BJ (cell line): ENCODE measurements at regions not wholly inside any gene's neighbourhood (a gene's known extent, or its start where the extent isn't known, plus 50 kb on each side); places are given as distances from the start of the nearest gene placed in this dataset.
"Not testable (repeated sequence)": the region's sequence is repeated elsewhere in the genome, so short reads cannot be mapped to it uniquely, and the experiment has no call there.

Experiments
- CTCF ChIA-PET: fragments of 350-600 bp; formaldehyde crosslinking; extraction: SDS; loops from one replicate; lab custom pipeline; 2021; ENCODE audit warnings: antibody characterized with exemption, inconsistent platforms; lab: Yijun Ruan, JAX
- POLR2A ChIA-PET: fragments of 300-600 bp; sonication (Branson Sonifier 250); formaldehyde crosslinking; extraction: SDS; loops from one replicate; lab custom pipeline; 2021; ENCODE audit warnings: antibody characterized with exemption; lab: Charles Lee
- DNase-seq: peaks from one replicate; pipeline ENCODE4 v3.0.0-alpha.2; 2011; ENCODE audit warnings: low read depth
- H3K27me3 ChIP-seq: 2 replicates; pipeline ENCODE4 v1.6.0; 2011; ENCODE audit warnings: low read length; ENCODE audit not compliant: control insufficient read depth, insufficient read depth
- H3K36me3 ChIP-seq: 2 replicates; pipeline ENCODE4 v1.5.1; 2011; ENCODE audit warnings: low read length; ENCODE audit not compliant: control insufficient read depth, insufficient read depth
- H3K4me3 ChIP-seq: 2 replicates; pipeline ENCODE4 v1.5.1; 2011; ENCODE audit warnings: low read depth, mild to moderate bottlenecking, control low read depth, low read length
- TF ChIP-seq, protein P1 (sequence below): IDR thresholded peaks from 2 replicates; pipeline ENCODE4 v1.5.1; 2011; ENCODE audit warnings: low read depth, mild to moderate bottlenecking, control low read depth, inconsistent platforms, low read length, moderate library complexity; ENCODE audit not compliant: insufficient read depth

DNA sequence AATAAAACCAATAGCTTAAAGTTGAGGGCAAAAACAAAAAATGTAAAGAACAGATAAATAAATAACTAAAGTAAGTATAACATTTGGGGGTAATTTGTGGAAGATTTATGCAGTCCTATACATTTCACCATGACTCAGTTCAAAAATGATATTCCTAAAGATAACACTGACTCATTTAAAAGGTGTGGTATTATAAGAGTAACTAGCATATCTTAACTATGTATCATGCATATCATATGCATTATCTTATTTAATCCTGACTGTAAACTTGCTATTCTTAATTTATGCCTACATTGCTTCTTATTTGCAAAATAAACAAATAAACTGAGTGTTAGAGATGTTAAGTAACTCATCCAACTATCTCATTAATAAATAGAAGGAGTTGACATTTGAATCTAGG is 726.5 kb upstream of the PKDCC start:
- TF ChIP-seq, protein P1, sequence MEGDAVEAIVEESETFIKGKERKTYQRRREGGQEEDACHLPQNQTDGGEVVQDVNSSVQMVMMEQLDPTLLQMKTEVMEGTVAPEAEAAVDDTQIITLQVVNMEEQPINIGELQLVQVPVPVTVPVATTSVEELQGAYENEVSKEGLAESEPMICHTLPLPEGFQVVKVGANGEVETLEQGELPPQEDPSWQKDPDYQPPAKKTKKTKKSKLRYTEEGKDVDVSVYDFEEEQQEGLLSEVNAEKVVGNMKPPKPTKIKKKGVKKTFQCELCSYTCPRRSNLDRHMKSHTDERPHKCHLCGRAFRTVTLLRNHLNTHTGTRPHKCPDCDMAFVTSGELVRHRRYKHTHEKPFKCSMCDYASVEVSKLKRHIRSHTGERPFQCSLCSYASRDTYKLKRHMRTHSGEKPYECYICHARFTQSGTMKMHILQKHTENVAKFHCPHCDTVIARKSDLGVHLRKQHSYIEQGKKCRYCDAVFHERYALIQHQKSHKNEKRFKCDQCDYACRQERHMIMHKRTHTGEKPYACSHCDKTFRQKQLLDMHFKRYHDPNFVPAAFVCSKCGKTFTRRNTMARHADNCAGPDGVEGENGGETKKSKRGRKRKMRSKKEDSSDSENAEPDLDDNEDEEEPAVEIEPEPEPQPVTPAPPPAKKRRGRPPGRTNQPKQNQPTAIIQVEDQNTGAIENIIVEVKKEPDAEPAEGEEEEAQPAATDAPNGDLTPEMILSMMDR: no peak
- no peaks in the 10 kb centered on the region for H3K36me3 ChIP-seq
- H3K4me3 ChIP-seq: no peak overlapping the region
- POLR2A ChIA-PET: no interaction called here
- CTCF ChIA-PET: no interaction called here
- no peaks in the 10 kb centered on the region for H3K27me3 ChIP-seq
- no peak for DNase-seq

DNA sequence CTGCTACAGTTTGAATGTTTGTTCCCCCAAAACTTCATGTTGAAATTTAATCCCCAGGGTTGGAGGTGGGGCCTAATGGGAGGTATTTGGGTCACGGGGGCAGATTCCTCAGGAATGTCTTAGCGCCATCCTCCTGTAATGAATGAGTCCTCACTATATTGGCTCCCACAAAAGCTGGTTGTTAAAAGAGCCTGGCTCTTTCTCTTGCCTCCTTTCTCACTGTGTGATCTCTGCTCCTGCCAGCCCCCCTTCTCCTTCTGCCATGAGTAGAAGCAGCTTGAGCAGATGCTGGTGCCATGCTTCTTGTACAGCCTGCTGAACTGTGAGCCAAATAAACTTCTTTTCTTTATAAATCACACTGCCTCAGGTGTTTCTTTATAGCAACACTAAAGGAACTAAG is 721.0 kb upstream of the PKDCC start:
- POLR2A ChIA-PET: no interaction called here

DNA sequence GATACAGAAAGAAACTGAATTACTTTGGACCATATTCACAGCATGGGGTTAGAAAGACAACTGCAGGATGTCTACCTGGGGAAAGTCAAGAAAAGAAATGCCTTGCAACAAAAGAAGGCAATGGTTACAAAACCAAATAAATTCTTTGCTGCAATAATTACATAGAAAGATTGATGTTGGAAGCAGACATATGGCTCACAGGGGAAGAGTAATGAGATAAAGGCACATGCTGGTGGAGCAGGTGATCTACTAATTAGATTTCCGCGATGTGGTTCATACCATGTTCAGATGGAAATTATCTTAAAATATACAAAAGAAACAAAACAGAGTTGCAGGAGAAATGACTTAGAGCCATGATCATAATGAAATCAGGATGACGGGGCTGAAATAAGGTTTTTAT is 718.8 kb upstream of the PKDCC start:
- TF ChIP-seq, protein P1: no peak
- Histone ChIP-seq H3K36me3 (no peaks in the 10 kb centered on the region), H3K27me3 (no peaks in the 10 kb centered on the region), H3K4me3 (no peak overlapping the region)
- ChIA-PET POLR2A (no interaction called here), CTCF (no interaction called here)
- no peak for DNase-seq

More for the DNA sequence above, 721.0 kb upstream of the PKDCC start:
- Histone ChIP-seq H3K36me3 (no peaks in the 10 kb centered on the region), H3K27me3 (no peaks in the 10 kb centered on the region), H3K4me3 (no peak overlapping the region)
- DNase-seq: no peak
- CTCF ChIA-PET: no interaction called here
- TF ChIP-seq, protein P1: no peak

DNA sequence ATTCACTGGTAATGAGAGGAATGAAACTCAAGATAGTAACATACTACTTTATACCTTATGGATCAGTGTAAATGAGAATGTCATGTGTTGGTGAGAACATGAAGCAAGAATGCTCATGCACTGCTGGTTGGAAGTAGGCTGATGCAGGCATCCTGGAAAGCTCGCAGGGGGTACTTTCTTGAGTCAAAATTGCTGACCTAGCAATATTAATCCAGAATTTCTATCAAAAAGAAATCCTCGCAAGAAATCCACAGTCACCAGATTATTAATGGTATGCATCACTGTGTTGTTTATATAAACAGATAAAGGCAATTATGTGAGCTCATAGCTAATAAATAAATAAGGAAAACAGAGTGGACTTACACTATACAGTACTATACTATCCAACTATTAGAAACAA is 713.7 kb upstream of the PKDCC start:
- H3K36me3 ChIP-seq: no peaks in the 10 kb centered on the region
- TF ChIP-seq, protein P1: no peak
- no peak overlapping the region for H3K4me3 ChIP-seq
- CTCF ChIA-PET: no interaction called here
- no peak for DNase-seq
- H3K27me3 ChIP-seq: no peaks in the 10 kb centered on the region
- POLR2A ChIA-PET: no interaction called here

DNA sequence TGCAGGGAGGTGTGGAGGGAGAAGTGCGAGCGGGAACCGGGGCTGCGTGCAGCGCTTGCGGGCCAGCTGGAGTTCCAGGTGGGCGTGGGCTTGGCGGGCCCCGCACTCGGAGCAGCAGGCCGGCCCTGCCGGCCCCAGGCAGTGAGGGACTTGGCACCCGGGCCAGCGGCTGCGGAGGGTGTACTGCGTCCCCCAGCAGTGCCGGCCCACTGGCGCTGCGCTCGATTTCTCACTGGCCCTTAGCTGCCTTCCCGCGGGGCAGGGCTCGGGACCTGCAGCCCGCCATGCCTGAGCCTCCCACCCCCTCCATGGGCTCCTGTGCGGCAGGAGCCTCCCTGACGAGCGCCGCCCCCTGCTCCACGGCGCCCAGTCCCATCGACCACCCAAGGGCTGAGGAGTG is 712.2 kb upstream of the PKDCC start:
- H3K36me3 ChIP-seq, DNase-seq, H3K27me3 ChIP-seq, POLR2A ChIA-PET, H3K4me3 ChIP-seq, CTCF ChIA-PET: not testable (repeated sequence)

DNA sequence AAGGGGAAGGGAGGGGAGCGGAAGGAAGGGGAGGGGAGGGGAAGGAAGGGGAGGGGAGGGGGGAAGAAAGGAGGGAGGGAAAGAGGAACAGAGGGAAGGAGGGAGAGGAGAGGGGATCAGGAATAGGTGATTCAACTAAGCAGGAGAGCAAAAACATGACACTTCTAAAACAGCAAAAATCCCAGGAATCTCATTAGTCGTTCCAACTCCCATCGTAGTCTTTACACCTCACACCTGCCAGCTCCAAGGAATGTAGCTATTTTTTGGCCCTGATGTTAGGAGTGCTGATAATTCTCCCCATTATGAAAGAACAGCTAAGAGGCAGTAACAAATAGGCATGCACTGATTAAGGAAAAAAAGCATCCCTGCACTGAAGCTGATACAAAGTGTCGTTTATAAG is 709.9 kb upstream of the PKDCC start:
- no peak overlapping the region for H3K4me3 ChIP-seq
- H3K36me3 ChIP-seq: no peaks in the 10 kb centered on the region
- DNase-seq: no peak
- TF ChIP-seq, protein P1: no peak
- CTCF ChIA-PET: no interaction called here
- H3K27me3 ChIP-seq: no peaks in the 10 kb centered on the region
- POLR2A ChIA-PET: no interaction called here
